ENCODE measurements at regions not wholly inside any gene's neighbourhood (a gene's known extent, or its start where the extent isn't known, plus 50 kb on each side); places are given as distances from the start of the nearest gene placed in this dataset.
A peak's percentile ranks its signal among the peaks of the same experiment; 100 is the strongest.

DNA sequence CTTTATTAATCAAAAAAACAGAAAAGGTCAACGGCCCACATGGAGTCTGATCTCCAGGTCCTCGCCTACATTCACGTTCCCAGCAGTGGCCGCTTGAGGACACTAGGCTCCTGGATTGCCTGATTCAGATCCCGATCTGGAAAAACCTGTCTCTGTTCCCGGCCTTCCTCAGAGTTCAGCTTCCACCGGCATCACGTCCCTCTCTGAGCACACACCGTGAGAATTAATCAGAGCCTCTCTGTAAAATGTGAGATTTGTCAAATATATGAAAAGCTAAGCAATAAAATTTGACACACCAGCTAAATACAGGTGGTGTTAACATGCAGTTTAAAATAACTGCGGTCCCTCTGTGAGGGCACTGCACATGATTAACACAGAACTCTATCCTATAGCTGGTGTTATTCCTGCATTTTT lies 122.8 kb upstream of the COL21A1 start (continued):
- TF ChIP-seq, protein P1, sequence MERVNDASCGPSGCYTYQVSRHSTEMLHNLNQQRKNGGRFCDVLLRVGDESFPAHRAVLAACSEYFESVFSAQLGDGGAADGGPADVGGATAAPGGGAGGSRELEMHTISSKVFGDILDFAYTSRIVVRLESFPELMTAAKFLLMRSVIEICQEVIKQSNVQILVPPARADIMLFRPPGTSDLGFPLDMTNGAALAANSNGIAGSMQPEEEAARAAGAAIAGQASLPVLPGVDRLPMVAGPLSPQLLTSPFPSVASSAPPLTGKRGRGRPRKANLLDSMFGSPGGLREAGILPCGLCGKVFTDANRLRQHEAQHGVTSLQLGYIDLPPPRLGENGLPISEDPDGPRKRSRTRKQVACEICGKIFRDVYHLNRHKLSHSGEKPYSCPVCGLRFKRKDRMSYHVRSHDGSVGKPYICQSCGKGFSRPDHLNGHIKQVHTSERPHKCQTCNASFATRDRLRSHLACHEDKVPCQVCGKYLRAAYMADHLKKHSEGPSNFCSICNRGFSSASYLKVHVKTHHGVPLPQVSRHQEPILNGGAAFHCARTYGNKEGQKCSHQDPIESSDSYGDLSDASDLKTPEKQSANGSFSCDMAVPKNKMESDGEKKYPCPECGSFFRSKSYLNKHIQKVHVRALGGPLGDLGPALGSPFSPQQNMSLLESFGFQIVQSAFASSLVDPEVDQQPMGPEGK (CRISPR knock-in tag; IDR thresholded peaks at IDR 0.05), result no peak
- TF ChIP-seq, protein P2, sequence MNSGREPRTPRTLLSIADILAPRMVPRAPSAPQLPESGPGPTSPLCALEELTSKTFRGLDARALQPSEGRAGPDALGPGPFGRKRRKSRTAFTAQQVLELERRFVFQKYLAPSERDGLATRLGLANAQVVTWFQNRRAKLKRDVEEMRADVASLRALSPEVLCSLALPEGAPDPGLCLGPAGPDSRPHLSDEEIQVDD (CRISPR knock-in tag; IDR thresholded peaks at IDR 0.05; ENCODE audit: borderline replicate concordance), result no peak
- TF ChIP-seq GLI4 (CRISPR knock-in tag; IDR thresholded peaks at IDR 0.05; ENCODE audit: borderline replicate concordance), result no peak
- TF ChIP-seq EZH2 (conservative IDR thresholded peaks at IDR 0.05; ENCODE audit: low read depth, low read length), result no peak
- TF ChIP-seq TARDBP (CRISPR knock-in tag; IDR thresholded peaks at IDR 0.05), result 0 out of 2 replicates have a peak, but pooled peaks have one; percentile 46
- no peak; the same call in 1 of the 2 replicates for TF ChIP-seq SMAD1 (CRISPR knock-in tag; IDR thresholded peaks at IDR 0.05; ENCODE audit: borderline replicate concordance, low read depth)
- TF ChIP-seq, protein P3, sequence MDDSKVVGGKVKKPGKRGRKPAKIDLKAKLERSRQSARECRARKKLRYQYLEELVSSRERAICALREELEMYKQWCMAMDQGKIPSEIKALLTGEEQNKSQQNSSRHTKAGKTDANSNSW (CRISPR knock-in tag; IDR thresholded peaks at IDR 0.05; ENCODE audit: borderline replicate concordance), result no peak
- no peak for TF ChIP-seq SOX6 (IDR thresholded peaks at IDR 0.05)
- no peak; the same call in 1 of the 2 replicates for TF ChIP-seq SOX6 (CRISPR knock-in tag; IDR thresholded peaks at IDR 0.05)
- no peak for TF ChIP-seq ARID2 (CRISPR knock-in tag; IDR thresholded peaks at IDR 0.05; ENCODE audit: borderline replicate concordance)
- TF ChIP-seq ZNF460 (CRISPR knock-in tag; IDR thresholded peaks at IDR 0.05; ENCODE audit: borderline replicate concordance), result no peak
- TF ChIP-seq ZC3H4 (CRISPR knock-in tag; IDR thresholded peaks at IDR 0.05; ENCODE audit: borderline replicate concordance), result no peak
- TF ChIP-seq, protein P4, sequence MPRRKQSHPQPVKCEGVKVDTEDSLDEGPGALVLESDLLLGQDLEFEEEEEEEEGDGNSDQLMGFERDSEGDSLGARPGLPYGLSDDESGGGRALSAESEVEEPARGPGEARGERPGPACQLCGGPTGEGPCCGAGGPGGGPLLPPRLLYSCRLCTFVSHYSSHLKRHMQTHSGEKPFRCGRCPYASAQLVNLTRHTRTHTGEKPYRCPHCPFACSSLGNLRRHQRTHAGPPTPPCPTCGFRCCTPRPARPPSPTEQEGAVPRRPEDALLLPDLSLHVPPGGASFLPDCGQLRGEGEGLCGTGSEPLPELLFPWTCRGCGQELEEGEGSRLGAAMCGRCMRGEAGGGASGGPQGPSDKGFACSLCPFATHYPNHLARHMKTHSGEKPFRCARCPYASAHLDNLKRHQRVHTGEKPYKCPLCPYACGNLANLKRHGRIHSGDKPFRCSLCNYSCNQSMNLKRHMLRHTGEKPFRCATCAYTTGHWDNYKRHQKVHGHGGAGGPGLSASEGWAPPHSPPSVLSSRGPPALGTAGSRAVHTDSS (CRISPR knock-in tag; conservative IDR thresholded peaks at IDR 0.05), result no peak
- TF ChIP-seq ZNF468 (CRISPR knock-in tag; IDR thresholded peaks at IDR 0.05), result no peak
- TF ChIP-seq, protein P5, sequence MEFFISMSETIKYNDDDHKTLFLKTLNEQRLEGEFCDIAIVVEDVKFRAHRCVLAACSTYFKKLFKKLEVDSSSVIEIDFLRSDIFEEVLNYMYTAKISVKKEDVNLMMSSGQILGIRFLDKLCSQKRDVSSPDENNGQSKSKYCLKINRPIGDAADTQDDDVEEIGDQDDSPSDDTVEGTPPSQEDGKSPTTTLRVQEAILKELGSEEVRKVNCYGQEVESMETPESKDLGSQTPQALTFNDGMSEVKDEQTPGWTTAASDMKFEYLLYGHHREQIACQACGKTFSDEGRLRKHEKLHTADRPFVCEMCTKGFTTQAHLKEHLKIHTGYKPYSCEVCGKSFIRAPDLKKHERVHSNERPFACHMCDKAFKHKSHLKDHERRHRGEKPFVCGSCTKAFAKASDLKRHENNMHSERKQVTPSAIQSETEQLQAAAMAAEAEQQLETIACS (CRISPR knock-in tag; IDR thresholded peaks at IDR 0.05), result no peak
- TF ChIP-seq ZNF549 (CRISPR knock-in tag; IDR thresholded peaks at IDR 0.05), result no peak
- TF ChIP-seq HMG20B (CRISPR knock-in tag; conservative IDR thresholded peaks at IDR 0.05), result 0 out of 2 replicates have a peak, but pooled peaks have one; percentile 23
- no peak for TF ChIP-seq U2AF1 (optimal IDR thresholded peaks at IDR 0.05; ENCODE audit: low read depth, low read length)
- no peak for TF ChIP-seq SNAPC2 (CRISPR knock-in tag; IDR thresholded peaks at IDR 0.05)
- TF ChIP-seq FLYWCH1 (CRISPR knock-in tag; IDR thresholded peaks at IDR 0.05), result no peak
- TF ChIP-seq ETV5 (CRISPR knock-in tag; IDR thresholded peaks at IDR 0.05; ENCODE audit: borderline replicate concordance), result peak; percentile 56; the same call in 1 of the 2 replicates
- no peak for TF ChIP-seq NCOA1 (CRISPR knock-in tag; IDR thresholded peaks at IDR 0.05)
- no peak for TF ChIP-seq ZNF546 (CRISPR knock-in tag; conservative IDR thresholded peaks at IDR 0.05)
- TF ChIP-seq, protein P6, sequence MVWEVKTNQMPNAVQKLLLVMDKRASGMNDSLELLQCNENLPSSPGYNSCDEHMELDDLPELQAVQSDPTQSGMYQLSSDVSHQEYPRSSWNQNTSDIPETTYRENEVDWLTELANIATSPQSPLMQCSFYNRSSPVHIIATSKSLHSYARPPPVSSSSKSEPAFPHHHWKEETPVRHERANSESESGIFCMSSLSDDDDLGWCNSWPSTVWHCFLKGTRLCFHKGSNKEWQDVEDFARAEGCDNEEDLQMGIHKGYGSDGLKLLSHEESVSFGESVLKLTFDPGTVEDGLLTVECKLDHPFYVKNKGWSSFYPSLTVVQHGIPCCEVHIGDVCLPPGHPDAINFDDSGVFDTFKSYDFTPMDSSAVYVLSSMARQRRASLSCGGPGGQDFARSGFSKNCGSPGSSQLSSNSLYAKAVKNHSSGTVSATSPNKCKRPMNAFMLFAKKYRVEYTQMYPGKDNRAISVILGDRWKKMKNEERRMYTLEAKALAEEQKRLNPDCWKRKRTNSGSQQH (CRISPR knock-in tag; IDR thresholded peaks at IDR 0.05; ENCODE audit: low read depth), result no peak
- peak; percentile 40 for TF ChIP-seq ASH2L (IDR thresholded peaks at IDR 0.05; ENCODE audit: insufficient read length, low read depth, low read length)

Measured in HepG2 (cell line).